ENCODE measurements at regions not wholly inside any gene's neighbourhood (a gene's known extent, or its start where the extent isn't known, plus 50 kb on each side); places are given as distances from the start of the nearest gene placed in this dataset.

- no peak overlapping the region for H3K27ac ChIP-seq (ENCODE audit: low read depth, low read length)
Observed at GRCh38 chr13:31923134-31923763, 108.3 kb upstream of the FRY start.

GRCh38 chr13:31925079-31925478, 106.5 kb upstream of the FRY start:
- H3K4me2 ChIP-seq (ENCODE audit: low read length): no peak overlapping the region
- H3K4me1 ChIP-seq (ENCODE audit: control insufficient read depth, low read length): peaks cover 16% of the 10 kb centered on the region
- H3K79me2 ChIP-seq (ENCODE audit: control insufficient read depth, low read length): no peaks in the 10 kb centered on the region
- TF ChIP-seq CTCF (IDR thresholded peaks at IDR 0.05; ENCODE audit: low read depth, low read length, poor library complexity, severe bottlenecking) (no peak), EZH2phosphoT487 (IDR thresholded peaks at IDR 0.05; ENCODE audit: borderline replicate concordance, low read length) (no peak)
- H3K9me3 ChIP-seq (ENCODE audit: control insufficient read depth, insufficient read depth, low read length): no peaks in the 10 kb centered on the region
- no peaks in the 10 kb centered on the region for H3K36me3 ChIP-seq (ENCODE audit: control insufficient read depth, low read length)
- no peaks in the 10 kb centered on the region for H3F3A ChIP-seq (ENCODE audit: control insufficient read depth, insufficient read depth)
- H3K27ac ChIP-seq (ENCODE audit: low read depth, low read length): no peak overlapping the region
- H3K27me3 ChIP-seq (ENCODE audit: control insufficient read depth, low read length): no peaks in the 10 kb centered on the region
- no peaks in the 10 kb centered on the region for H4K20me1 ChIP-seq (ENCODE audit: control insufficient read depth, insufficient read depth, low read depth, low read length)
- H3K4me3 ChIP-seq (ENCODE audit: low read length): no peak overlapping the region
- H3K9me2 ChIP-seq (replicated peaks; ENCODE audit: control insufficient read depth, low read length): no peaks in the 10 kb centered on the region

More at GRCh38 chr13:31923134-31923763, 108.3 kb upstream of the FRY start:
- Histone ChIP-seq H3K4me2 (ENCODE audit: low read length) (no peak overlapping the region), H3K9me2 (replicated peaks; ENCODE audit: control insufficient read depth, low read length) (no peaks in the 10 kb centered on the region), H3F3A (ENCODE audit: control insufficient read depth, insufficient read depth) (no peaks in the 10 kb centered on the region), H3K79me2 (ENCODE audit: control insufficient read depth, low read length) (no peaks in the 10 kb centered on the region), H4K20me1 (ENCODE audit: control insufficient read depth, insufficient read depth, low read depth, low read length) (no peaks in the 10 kb centered on the region), H3K4me3 (ENCODE audit: low read length) (no peak overlapping the region), H3K9me3 (ENCODE audit: control insufficient read depth, insufficient read depth, low read length) (no peaks in the 10 kb centered on the region), H3K36me3 (ENCODE audit: control insufficient read depth, low read length) (no peaks in the 10 kb centered on the region), H3K4me1 (ENCODE audit: control insufficient read depth, low read length) (peaks cover 28% of the 10 kb centered on the region), H3K27me3 (ENCODE audit: control insufficient read depth, low read length) (no peaks in the 10 kb centered on the region)
- TF ChIP-seq CTCF (IDR thresholded peaks at IDR 0.05; ENCODE audit: low read depth, low read length, poor library complexity, severe bottlenecking) (no peak), EZH2phosphoT487 (IDR thresholded peaks at IDR 0.05; ENCODE audit: borderline replicate concordance, low read length) (no peak)

GRCh38 chr13:31927219-31927653, 104.3 kb upstream of the FRY start:
- Histone ChIP-seq H3K27me3 (ENCODE audit: control insufficient read depth, low read length) (no peaks in the 10 kb centered on the region), H3K79me2 (ENCODE audit: control insufficient read depth, low read length) (no peaks in the 10 kb centered on the region), H3K9me3 (ENCODE audit: control insufficient read depth, insufficient read depth, low read length) (no peaks in the 10 kb centered on the region), H3K36me3 (ENCODE audit: control insufficient read depth, low read length) (no peaks in the 10 kb centered on the region), H3K9me2 (replicated peaks; ENCODE audit: control insufficient read depth, low read length) (no peaks in the 10 kb centered on the region), H3K4me3 (ENCODE audit: low read length) (no peak overlapping the region), H3F3A (ENCODE audit: control insufficient read depth, insufficient read depth) (no peaks in the 10 kb centered on the region), H3K27ac (ENCODE audit: low read depth, low read length) (no peak overlapping the region), H4K20me1 (ENCODE audit: control insufficient read depth, insufficient read depth, low read depth, low read length) (no peaks in the 10 kb centered on the region), H3K4me1 (ENCODE audit: control insufficient read depth, low read length) (peaks cover 13% of the 10 kb centered on the region), H3K4me2 (ENCODE audit: low read length) (no peak overlapping the region)
- no peak for TF ChIP-seq EZH2phosphoT487 (IDR thresholded peaks at IDR 0.05; ENCODE audit: borderline replicate concordance, low read length)
- TF ChIP-seq CTCF (IDR thresholded peaks at IDR 0.05; ENCODE audit: low read depth, low read length, poor library complexity, severe bottlenecking): no peak

Measured in DOHH2 (cell line).